ENCODE measurements at regions not wholly inside any gene's neighbourhood (a gene's known extent, or its start where the extent isn't known, plus 50 kb on each side); places are given as distances from the start of the nearest gene placed in this dataset.

GRCh38 chr12:39070775-39071174 lies 165.4 kb upstream of the CPNE8 start:
- Histone ChIP-seq H4K8ac (ENCODE audit: low read length) (no peak overlapping the region), H4K91ac (ENCODE audit: low read length) (no peak overlapping the region), H3K27ac (ENCODE audit: low read length, poor library complexity, severe bottlenecking) (no peak overlapping the region), H2AFZ (ENCODE audit: low read depth, low read length) (no peak overlapping the region), H3K4me2 (ENCODE audit: low read length, poor library complexity, severe bottlenecking) (no peak overlapping the region), H3K9me3 (ENCODE audit: control insufficient read depth, low read length) (no peaks in the 10 kb centered on the region), H3K4me3 (ENCODE audit: insufficient read depth in 1 of 2, low read depth in 1 of 2, low read length in 2 of 2) (no peak overlapping the region), H3K14ac (ENCODE audit: low read length in 2 of 2) (no peak overlapping the region), H2BK15ac (ENCODE audit: low read depth, poor library complexity, severe bottlenecking) (no peak overlapping the region), H3K23ac (ENCODE audit: low read length in 2 of 2) (no peak overlapping the region), H2AK5ac (ENCODE audit: low read length, severe bottlenecking) (no peak overlapping the region), H2BK5ac (ENCODE audit: low read depth, low read length, poor library complexity, severe bottlenecking) (no peak overlapping the region), H3K9ac (ENCODE audit: low read length) (no peak overlapping the region), H3K36me3 (ENCODE audit: control insufficient read depth in 1 of 2, insufficient read depth in 2 of 2, low read depth in 1 of 2, low read length in 2 of 2) (no peaks in the 10 kb centered on the region), H3K27me3 (ENCODE audit: control insufficient read depth in 1 of 2, insufficient read depth in 1 of 2, low read length in 2 of 2) (no peaks in the 10 kb centered on the region), H3K79me1 (replicated peaks; ENCODE audit: low read length, poor library complexity, severe bottlenecking) (no peaks in the 10 kb centered on the region), H2BK120ac (ENCODE audit: low read depth, low read length) (no peak overlapping the region), H3K4ac (ENCODE audit: low read depth in 1 of 2, low read length in 2 of 2) (no peak overlapping the region), H3K18ac (ENCODE audit: low read depth in 1 of 2, low read length in 2 of 2) (no peak overlapping the region), H3K4me1 (ENCODE audit: control insufficient read depth, insufficient read depth, low read depth, low read length) (no peaks in the 10 kb centered on the region), H2BK12ac (ENCODE audit: low read length in 2 of 2) (no peak overlapping the region)
- 63% methylated on average over 2 of the region's 2 CpGs for WGBS
- DNase-seq = no peak

- H3K14ac ChIP-seq (ENCODE audit: low read length in 2 of 2) = no peak overlapping the region
- H3K36me3 ChIP-seq (ENCODE audit: control insufficient read depth in 1 of 2, insufficient read depth in 2 of 2, low read depth in 1 of 2, low read length in 2 of 2) = no peaks in the 10 kb centered on the region
- H3K27ac ChIP-seq (ENCODE audit: low read length, poor library complexity, severe bottlenecking) = no peak overlapping the region
- no peak overlapping the region for H3K4me3 ChIP-seq (ENCODE audit: insufficient read depth in 1 of 2, low read depth in 1 of 2, low read length in 2 of 2)
- no peak overlapping the region for H2BK5ac ChIP-seq (ENCODE audit: low read depth, low read length, poor library complexity, severe bottlenecking)
- no peak overlapping the region for H2BK12ac ChIP-seq (ENCODE audit: low read length in 2 of 2)
- no peak overlapping the region for H2AFZ ChIP-seq (ENCODE audit: low read depth, low read length)
- 60% methylated on average over 2 of the region's 2 CpGs for WGBS
- no peaks in the 10 kb centered on the region for H3K27me3 ChIP-seq (ENCODE audit: control insufficient read depth in 1 of 2, insufficient read depth in 1 of 2, low read length in 2 of 2)
- H3K4me2 ChIP-seq (ENCODE audit: low read length, poor library complexity, severe bottlenecking) = no peak overlapping the region
- no peak overlapping the region for H4K8ac ChIP-seq (ENCODE audit: low read length)
- no peak overlapping the region for H3K23ac ChIP-seq (ENCODE audit: low read length in 2 of 2)
- H2BK15ac ChIP-seq (ENCODE audit: low read depth, poor library complexity, severe bottlenecking) = no peak overlapping the region
- H2AK5ac ChIP-seq (ENCODE audit: low read length, severe bottlenecking) = no peak overlapping the region
- no peaks in the 10 kb centered on the region for H3K79me1 ChIP-seq (replicated peaks; ENCODE audit: low read length, poor library complexity, severe bottlenecking)
- no peak overlapping the region for H4K91ac ChIP-seq (ENCODE audit: low read length)
- no peak overlapping the region for H3K18ac ChIP-seq (ENCODE audit: low read depth in 1 of 2, low read length in 2 of 2)
- DNase-seq = no peak
- no peaks in the 10 kb centered on the region for H3K4me1 ChIP-seq (ENCODE audit: control insufficient read depth, insufficient read depth, low read depth, low read length)
- H3K9ac ChIP-seq (ENCODE audit: low read length) = no peak overlapping the region
- H3K9me3 ChIP-seq (ENCODE audit: control insufficient read depth, low read length) = peaks cover 4% of the 10 kb centered on the region
- H3K4ac ChIP-seq (ENCODE audit: low read depth in 1 of 2, low read length in 2 of 2) = no peak overlapping the region
- no peak overlapping the region for H2BK120ac ChIP-seq (ENCODE audit: low read depth, low read length)
Observed at GRCh38 chr12:39065455-39065854, 160.1 kb upstream of the CPNE8 start.

- no peak for DNase-seq
- WGBS = 94% methylated on average over 6 of the region's 7 CpGs
- no peak overlapping the region for H3K4me2 ChIP-seq (ENCODE audit: low read length, poor library complexity, severe bottlenecking)
- no peak overlapping the region for H3K4ac ChIP-seq (ENCODE audit: low read depth in 1 of 2, low read length in 2 of 2)
- no peak overlapping the region for H3K27ac ChIP-seq (ENCODE audit: low read length, poor library complexity, severe bottlenecking)
- peaks cover 4% of the 10 kb centered on the region for H3K9me3 ChIP-seq (ENCODE audit: control insufficient read depth, low read length)
- H3K4me3 ChIP-seq (ENCODE audit: insufficient read depth in 1 of 2, low read depth in 1 of 2, low read length in 2 of 2) = no peak overlapping the region
- H3K27me3 ChIP-seq (ENCODE audit: control insufficient read depth in 1 of 2, insufficient read depth in 1 of 2, low read length in 2 of 2) = no peaks in the 10 kb centered on the region
- H4K8ac ChIP-seq (ENCODE audit: low read length) = no peak overlapping the region
- H2BK120ac ChIP-seq (ENCODE audit: low read depth, low read length) = no peak overlapping the region
- no peak overlapping the region for H2AFZ ChIP-seq (ENCODE audit: low read depth, low read length)
- no peak overlapping the region for H2BK12ac ChIP-seq (ENCODE audit: low read length in 2 of 2)
- no peak overlapping the region for H2BK5ac ChIP-seq (ENCODE audit: low read depth, low read length, poor library complexity, severe bottlenecking)
- H3K14ac ChIP-seq (ENCODE audit: low read length in 2 of 2) = no peak overlapping the region
- no peaks in the 10 kb centered on the region for H3K36me3 ChIP-seq (ENCODE audit: control insufficient read depth in 1 of 2, insufficient read depth in 2 of 2, low read depth in 1 of 2, low read length in 2 of 2)
- no peaks in the 10 kb centered on the region for H3K4me1 ChIP-seq (ENCODE audit: control insufficient read depth, insufficient read depth, low read depth, low read length)
- no peak overlapping the region for H4K91ac ChIP-seq (ENCODE audit: low read length)
- H2BK15ac ChIP-seq (ENCODE audit: low read depth, poor library complexity, severe bottlenecking) = no peak overlapping the region
- H3K79me1 ChIP-seq (replicated peaks; ENCODE audit: low read length, poor library complexity, severe bottlenecking) = no peaks in the 10 kb centered on the region
- no peak overlapping the region for H3K18ac ChIP-seq (ENCODE audit: low read depth in 1 of 2, low read length in 2 of 2)
- H3K23ac ChIP-seq (ENCODE audit: low read length in 2 of 2) = no peak overlapping the region
- no peak overlapping the region for H3K9ac ChIP-seq (ENCODE audit: low read length)
- H2AK5ac ChIP-seq (ENCODE audit: low read length, severe bottlenecking) = no peak overlapping the region
Observed at GRCh38 chr12:39064708-39065107, 159.3 kb upstream of the CPNE8 start.

- H3K23ac ChIP-seq (ENCODE audit: low read length in 2 of 2) = no peak overlapping the region
- no peak overlapping the region for H3K14ac ChIP-seq (ENCODE audit: low read length in 2 of 2)
- no peak overlapping the region for H2BK120ac ChIP-seq (ENCODE audit: low read depth, low read length)
- no peak overlapping the region for H3K9ac ChIP-seq (ENCODE audit: low read length)
- no peaks in the 10 kb centered on the region for H3K27me3 ChIP-seq (ENCODE audit: control insufficient read depth in 1 of 2, insufficient read depth in 1 of 2, low read length in 2 of 2)
- no peak overlapping the region for H2BK5ac ChIP-seq (ENCODE audit: low read depth, low read length, poor library complexity, severe bottlenecking)
- WGBS = 100% methylated on average over 1 of the region's 3 CpGs
- H2AFZ ChIP-seq (ENCODE audit: low read depth, low read length) = no peak overlapping the region
- H2BK12ac ChIP-seq (ENCODE audit: low read length in 2 of 2) = no peak overlapping the region
- no peaks in the 10 kb centered on the region for H3K79me1 ChIP-seq (replicated peaks; ENCODE audit: low read length, poor library complexity, severe bottlenecking)
- no peak overlapping the region for H4K91ac ChIP-seq (ENCODE audit: low read length)
- H3K4me2 ChIP-seq (ENCODE audit: low read length, poor library complexity, severe bottlenecking) = no peak overlapping the region
- no peak overlapping the region for H3K27ac ChIP-seq (ENCODE audit: low read length, poor library complexity, severe bottlenecking)
- H2AK5ac ChIP-seq (ENCODE audit: low read length, severe bottlenecking) = no peak overlapping the region
- no peak overlapping the region for H2BK15ac ChIP-seq (ENCODE audit: low read depth, poor library complexity, severe bottlenecking)
- no peaks in the 10 kb centered on the region for H3K4me1 ChIP-seq (ENCODE audit: control insufficient read depth, insufficient read depth, low read depth, low read length)
- no peaks in the 10 kb centered on the region for H3K36me3 ChIP-seq (ENCODE audit: control insufficient read depth in 1 of 2, insufficient read depth in 2 of 2, low read depth in 1 of 2, low read length in 2 of 2)
- peaks cover 4% of the 10 kb centered on the region for H3K9me3 ChIP-seq (ENCODE audit: control insufficient read depth, low read length)
- no peak overlapping the region for H3K4ac ChIP-seq (ENCODE audit: low read depth in 1 of 2, low read length in 2 of 2)
- DNase-seq = no peak
- H4K8ac ChIP-seq (ENCODE audit: low read length) = no peak overlapping the region
- H3K4me3 ChIP-seq (ENCODE audit: insufficient read depth in 1 of 2, low read depth in 1 of 2, low read length in 2 of 2) = no peak overlapping the region
- no peak overlapping the region for H3K18ac ChIP-seq (ENCODE audit: low read depth in 1 of 2, low read length in 2 of 2)
Observed at GRCh38 chr12:39062266-39062996, 157.0 kb upstream of the CPNE8 start.
